ENCODE measurements at regions not wholly inside any gene's neighbourhood (a gene's known extent, or its start where the extent isn't known, plus 50 kb on each side); places are given as distances from the start of the nearest gene placed in this dataset.

DNA sequence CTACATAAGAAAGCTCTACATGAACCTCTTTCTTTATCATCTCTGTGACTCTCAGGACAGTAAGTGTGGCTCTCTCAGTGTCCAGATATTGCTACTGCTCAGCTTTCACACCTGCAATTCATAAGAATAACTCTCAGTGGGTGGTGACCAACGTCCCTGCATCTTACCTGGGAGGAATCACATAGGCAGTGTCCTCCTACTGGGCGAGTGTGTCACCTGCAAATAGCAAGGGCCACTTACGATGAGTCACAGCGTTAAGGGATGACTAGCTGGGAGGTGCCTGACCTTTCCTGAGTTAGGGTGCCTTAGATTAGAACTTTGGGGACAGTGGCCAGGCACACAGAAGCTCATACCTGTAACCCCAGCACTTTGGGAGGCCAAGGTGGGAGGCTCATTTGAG is 90.8 kb upstream of the C3orf80 start:
- no peak for DNase-seq (ENCODE audit: low read depth)
- no peak overlapping the region for H3K4me3 ChIP-seq (ENCODE audit: low read depth, low read length)
- TF ChIP-seq, protein P1, sequence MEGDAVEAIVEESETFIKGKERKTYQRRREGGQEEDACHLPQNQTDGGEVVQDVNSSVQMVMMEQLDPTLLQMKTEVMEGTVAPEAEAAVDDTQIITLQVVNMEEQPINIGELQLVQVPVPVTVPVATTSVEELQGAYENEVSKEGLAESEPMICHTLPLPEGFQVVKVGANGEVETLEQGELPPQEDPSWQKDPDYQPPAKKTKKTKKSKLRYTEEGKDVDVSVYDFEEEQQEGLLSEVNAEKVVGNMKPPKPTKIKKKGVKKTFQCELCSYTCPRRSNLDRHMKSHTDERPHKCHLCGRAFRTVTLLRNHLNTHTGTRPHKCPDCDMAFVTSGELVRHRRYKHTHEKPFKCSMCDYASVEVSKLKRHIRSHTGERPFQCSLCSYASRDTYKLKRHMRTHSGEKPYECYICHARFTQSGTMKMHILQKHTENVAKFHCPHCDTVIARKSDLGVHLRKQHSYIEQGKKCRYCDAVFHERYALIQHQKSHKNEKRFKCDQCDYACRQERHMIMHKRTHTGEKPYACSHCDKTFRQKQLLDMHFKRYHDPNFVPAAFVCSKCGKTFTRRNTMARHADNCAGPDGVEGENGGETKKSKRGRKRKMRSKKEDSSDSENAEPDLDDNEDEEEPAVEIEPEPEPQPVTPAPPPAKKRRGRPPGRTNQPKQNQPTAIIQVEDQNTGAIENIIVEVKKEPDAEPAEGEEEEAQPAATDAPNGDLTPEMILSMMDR (IDR thresholded peaks at IDR 0.05; ENCODE audit: insufficient read depth, low read length): no peak

DNA sequence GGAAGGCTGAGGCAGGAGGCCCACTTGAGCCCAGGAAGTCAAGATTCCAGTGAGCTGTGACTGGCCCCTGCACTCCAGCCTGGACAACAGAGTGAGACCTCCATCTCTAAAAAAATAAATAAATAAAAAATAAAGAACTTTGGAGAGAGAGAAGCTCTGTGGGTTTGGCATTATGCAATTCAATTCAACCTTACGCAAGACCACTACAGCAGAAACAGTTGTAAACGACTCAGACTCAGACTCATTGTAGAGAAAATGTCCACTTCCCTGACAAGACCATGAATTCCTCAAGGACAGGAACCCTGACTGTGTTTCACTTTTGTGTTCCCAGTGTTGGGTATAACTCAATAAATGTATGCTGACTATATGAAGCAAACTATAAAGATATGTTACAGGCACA is 90.3 kb upstream of the C3orf80 start:
- H3K4me3 ChIP-seq (ENCODE audit: low read depth, low read length): no peak overlapping the region
- peak; percentile 88 for DNase-seq (ENCODE audit: low read depth)
- TF ChIP-seq, protein P1 (IDR thresholded peaks at IDR 0.05; ENCODE audit: insufficient read depth, low read length): no peak

DNA sequence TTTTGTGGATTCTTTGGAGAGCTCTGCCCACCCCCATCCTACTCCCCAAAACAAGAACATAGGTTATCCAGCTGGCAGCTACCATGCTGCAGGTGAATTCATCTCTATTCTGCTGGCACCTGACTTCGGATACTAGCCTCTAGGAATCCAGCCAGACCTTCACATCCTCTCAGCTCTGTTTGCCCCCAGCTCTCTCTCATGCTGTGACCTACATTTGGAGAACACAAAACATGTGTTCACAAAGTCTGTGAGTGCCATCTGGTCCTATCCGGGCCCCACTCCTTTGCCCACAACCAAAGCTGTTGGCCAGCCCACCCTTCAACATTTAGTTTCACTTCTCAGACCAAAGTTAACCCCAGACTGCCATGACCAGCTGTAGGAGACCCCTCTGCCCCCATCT is 89.4 kb upstream of the C3orf80 start:
- TF ChIP-seq, protein P1 (IDR thresholded peaks at IDR 0.05; ENCODE audit: insufficient read depth, low read length): no peak
- no peak overlapping the region for H3K4me3 ChIP-seq (ENCODE audit: low read depth, low read length)
- no peak for DNase-seq (ENCODE audit: low read depth)

DNA sequence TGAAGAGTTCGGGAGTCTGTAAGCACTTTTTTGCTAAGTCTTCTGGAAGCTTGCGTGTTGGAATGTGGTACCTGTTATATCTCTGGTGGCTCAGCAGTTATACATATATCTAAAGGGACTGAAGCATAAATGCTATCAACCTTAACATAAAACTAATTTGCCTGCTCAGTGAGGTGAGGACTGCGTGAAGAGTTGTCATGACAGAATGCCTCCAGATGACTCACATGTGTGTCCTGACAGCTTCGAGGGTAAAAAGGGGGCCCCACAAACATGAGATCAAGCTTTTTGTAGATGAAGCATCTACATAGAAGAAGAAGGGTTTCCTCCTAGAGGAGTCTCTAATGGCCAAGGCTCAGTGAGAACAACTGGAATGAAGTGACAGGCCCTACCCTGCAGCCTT is 88.8 kb upstream of the C3orf80 start:
- H3K4me3 ChIP-seq (ENCODE audit: low read depth, low read length): no peak overlapping the region
- no peak for DNase-seq (ENCODE audit: low read depth)
- TF ChIP-seq, protein P1 (IDR thresholded peaks at IDR 0.05; ENCODE audit: insufficient read depth, low read length): no peak

DNA sequence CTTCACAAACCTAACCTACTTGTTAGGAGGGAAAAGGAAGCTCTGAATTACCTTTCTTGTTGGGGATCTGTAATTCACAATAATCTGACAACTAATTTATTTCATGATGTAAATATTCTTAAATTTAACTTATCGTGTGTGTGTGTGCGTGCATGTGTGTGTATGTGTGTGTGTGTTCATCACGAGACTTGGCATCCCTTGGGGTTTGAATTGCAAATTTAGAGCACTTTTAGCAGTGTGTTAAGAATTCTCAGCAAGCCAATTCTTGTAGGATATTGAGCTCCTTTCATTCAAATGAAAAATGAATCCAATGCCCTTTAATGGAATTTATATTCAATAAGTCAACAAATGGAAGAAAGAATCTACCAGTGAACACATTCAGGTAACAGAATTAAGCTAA is 85.9 kb upstream of the C3orf80 start:
- TF ChIP-seq, protein P1 (IDR thresholded peaks at IDR 0.05; ENCODE audit: insufficient read depth, low read length): no peak
- H3K4me3 ChIP-seq (ENCODE audit: low read depth, low read length): no peak overlapping the region
- no peak for DNase-seq (ENCODE audit: low read depth)

DNA sequence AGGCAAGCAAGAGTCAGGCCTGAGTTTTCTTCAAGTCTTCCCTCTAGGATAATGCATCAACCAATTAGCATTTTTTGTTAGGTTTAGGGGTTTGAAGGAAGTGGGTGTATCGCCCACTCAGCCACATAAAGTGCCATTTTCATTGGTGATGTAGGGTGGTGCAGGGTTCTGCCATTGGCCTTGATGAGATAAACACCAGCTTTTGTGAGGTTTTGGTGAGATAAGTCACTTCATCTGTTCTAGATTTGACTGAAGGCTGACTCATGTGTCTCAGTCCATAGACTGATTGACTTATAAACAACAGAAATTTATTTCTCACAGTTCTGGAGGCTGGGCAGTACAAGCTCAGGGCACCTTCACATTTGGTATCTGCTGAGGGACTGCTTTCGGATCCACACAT is 84.5 kb upstream of the C3orf80 start:
- no peak for DNase-seq (ENCODE audit: low read depth)
- TF ChIP-seq, protein P1 (IDR thresholded peaks at IDR 0.05; ENCODE audit: insufficient read depth, low read length): no peak
- H3K4me3 ChIP-seq (ENCODE audit: low read depth, low read length): no peak overlapping the region

DNA sequence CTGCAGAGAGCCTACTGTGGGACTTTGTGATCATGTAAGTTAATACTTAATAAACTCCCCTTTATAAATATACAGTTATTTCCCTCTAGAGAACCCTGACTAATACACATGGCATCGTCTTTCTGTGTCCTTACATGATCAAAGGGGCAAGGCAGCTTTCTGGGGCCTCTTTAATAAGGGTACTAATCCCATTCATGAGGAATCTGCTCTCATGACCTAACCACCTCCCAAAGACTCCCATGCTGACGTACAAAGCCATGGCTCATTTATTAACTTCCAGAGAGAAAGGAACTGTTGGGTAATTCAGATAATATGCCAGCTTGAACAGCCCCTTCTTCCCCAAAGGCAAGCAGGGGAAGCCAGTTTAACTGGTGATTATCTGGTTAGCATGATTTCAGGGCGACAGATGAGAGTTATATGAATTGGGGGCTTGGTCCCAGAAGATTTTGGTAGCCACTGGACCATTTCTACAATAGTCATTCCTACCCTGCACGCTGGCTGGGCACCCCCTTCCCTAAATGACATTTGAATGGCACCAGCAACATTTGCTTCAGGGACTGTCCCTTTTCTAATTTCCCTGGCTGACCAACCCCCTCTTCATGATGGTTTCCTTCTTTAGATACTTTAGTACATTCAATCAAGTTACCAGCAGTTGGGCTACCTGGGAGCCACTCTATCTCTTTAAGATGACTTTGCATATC is 83.6 kb upstream of the C3orf80 start:
- DNase-seq (ENCODE audit: low read depth): no peak
- TF ChIP-seq, protein P1 (IDR thresholded peaks at IDR 0.05; ENCODE audit: insufficient read depth, low read length): no peak
- no peak overlapping the region for H3K4me3 ChIP-seq (ENCODE audit: low read depth, low read length)
